Liver (tissue), 3 donors: ENCODE measurements at regions not wholly inside any gene's neighbourhood (a gene's known extent, or its start where the extent isn't known, plus 50 kb on each side); places are given as distances from the start of the nearest gene placed in this dataset.

Source experiments
- GABPA ChIP-seq, 2 donors: IDR thresholded peaks in 1 of 2; conservative IDR thresholded peaks in 1 of 2; 2 replicates each; pipeline ENCODE4 v1.6.1; 2016; ENCODE audit warnings: antibody characterized with exemption in 2 of 2, mild to moderate bottlenecking in 1 of 2, moderate library complexity in 1 of 2
- RAD21 ChIP-seq, 2 donors: IDR thresholded peaks; 2 replicates each; pipeline ENCODE4 v1.6.1; 2016; ENCODE audit warnings: antibody characterized with exemption in 2 of 2, mild to moderate bottlenecking in 2 of 2
- YY1 ChIP-seq: IDR thresholded peaks from 2 replicates; pipeline ENCODE4 v1.6.1; 2016; ENCODE audit warnings: antibody characterized with exemption, mild to moderate bottlenecking
- TF ChIP-seq, protein P1 (sequence below): fragments of 150-350 bp; IDR thresholded peaks from 2 replicates; pipeline ENCODE4 v1.5.1; 2017; ENCODE audit warnings: improper control_type of control experiment, low read depth, low read length; ENCODE audit not compliant: missing input control
- TF ChIP-seq, protein P2 (sequence below): IDR thresholded peaks from 2 replicates; pipeline ENCODE4 v1.6.1; 2016; ENCODE audit warnings: antibody characterized with exemption
- TF ChIP-seq, protein P3 (sequence below): IDR thresholded peaks from 2 replicates; pipeline ENCODE4 v1.6.1; 2016; ENCODE audit warnings: antibody characterized with exemption
- donor health status: healthy.
- donor health status: healthy.

DNA sequence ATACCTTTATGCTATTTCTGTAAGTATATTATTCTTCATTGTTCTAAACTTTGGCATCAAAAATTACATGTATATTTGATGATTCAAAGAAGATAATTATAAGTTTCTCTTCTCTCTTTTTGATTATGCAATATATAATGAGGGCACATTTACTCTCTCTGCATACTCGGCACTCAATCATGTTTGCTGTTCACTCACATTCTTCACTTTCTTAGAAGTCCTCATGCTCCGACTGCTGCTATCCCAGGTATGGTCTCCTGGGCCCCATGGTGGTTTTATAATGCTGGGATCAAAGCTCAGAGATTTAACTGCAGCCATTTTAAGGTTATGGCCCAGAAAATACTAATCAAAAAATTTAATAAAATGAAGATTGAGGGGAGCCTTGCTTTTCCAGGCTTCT lies 529.7 kb upstream of the IL12A start:
- TF ChIP-seq, protein P1, sequence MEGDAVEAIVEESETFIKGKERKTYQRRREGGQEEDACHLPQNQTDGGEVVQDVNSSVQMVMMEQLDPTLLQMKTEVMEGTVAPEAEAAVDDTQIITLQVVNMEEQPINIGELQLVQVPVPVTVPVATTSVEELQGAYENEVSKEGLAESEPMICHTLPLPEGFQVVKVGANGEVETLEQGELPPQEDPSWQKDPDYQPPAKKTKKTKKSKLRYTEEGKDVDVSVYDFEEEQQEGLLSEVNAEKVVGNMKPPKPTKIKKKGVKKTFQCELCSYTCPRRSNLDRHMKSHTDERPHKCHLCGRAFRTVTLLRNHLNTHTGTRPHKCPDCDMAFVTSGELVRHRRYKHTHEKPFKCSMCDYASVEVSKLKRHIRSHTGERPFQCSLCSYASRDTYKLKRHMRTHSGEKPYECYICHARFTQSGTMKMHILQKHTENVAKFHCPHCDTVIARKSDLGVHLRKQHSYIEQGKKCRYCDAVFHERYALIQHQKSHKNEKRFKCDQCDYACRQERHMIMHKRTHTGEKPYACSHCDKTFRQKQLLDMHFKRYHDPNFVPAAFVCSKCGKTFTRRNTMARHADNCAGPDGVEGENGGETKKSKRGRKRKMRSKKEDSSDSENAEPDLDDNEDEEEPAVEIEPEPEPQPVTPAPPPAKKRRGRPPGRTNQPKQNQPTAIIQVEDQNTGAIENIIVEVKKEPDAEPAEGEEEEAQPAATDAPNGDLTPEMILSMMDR: no peak
- TF ChIP-seq RAD21 (IDR thresholded peaks at IDR 0.05) (no peak), GABPA (IDR thresholded peaks at IDR 0.05 in 1 of 2, conservative IDR thresholded peaks at IDR 0.05 in 1 of 2) (no peak), YY1 (no peak)
- TF ChIP-seq, protein P2, sequence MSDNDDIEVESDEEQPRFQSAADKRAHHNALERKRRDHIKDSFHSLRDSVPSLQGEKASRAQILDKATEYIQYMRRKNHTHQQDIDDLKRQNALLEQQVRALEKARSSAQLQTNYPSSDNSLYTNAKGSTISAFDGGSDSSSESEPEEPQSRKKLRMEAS: no peak
- TF ChIP-seq, protein P3, sequence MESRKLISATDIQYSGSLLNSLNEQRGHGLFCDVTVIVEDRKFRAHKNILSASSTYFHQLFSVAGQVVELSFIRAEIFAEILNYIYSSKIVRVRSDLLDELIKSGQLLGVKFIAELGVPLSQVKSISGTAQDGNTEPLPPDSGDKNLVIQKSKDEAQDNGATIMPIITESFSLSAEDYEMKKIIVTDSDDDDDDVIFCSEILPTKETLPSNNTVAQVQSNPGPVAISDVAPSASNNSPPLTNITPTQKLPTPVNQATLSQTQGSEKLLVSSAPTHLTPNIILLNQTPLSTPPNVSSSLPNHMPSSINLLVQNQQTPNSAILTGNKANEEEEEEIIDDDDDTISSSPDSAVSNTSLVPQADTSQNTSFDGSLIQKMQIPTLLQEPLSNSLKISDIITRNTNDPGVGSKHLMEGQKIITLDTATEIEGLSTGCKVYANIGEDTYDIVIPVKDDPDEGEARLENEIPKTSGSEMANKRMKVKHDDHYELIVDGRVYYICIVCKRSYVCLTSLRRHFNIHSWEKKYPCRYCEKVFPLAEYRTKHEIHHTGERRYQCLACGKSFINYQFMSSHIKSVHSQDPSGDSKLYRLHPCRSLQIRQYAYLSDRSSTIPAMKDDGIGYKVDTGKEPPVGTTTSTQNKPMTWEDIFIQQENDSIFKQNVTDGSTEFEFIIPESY: no peak
